Mammary epithelial cell (primary cell): ENCODE measurements at regions not wholly inside any gene's neighbourhood (a gene's known extent, or its start where the extent isn't known, plus 50 kb on each side); places are given as distances from the start of the nearest gene placed in this dataset.

ENCODE experiments used
- CTCF ChIP-seq, 2 donors: IDR thresholded peaks in 1 of 2; conservative IDR thresholded peaks in 1 of 2; 2 replicates each; pipeline ENCODE4 v1.5.1; 2011 to 2012; ENCODE audit warnings: inconsistent platforms in 2 of 2, low read length in 2 of 2, mild to moderate bottlenecking in 2 of 2, control low read depth in 1 of 2, low read depth in 1 of 2; ENCODE audit not compliant: insufficient read depth in 1 of 2; ENCODE audit errors: extremely low read depth in 1 of 2
- EZH2 ChIP-seq: IDR thresholded peaks from 2 replicates; pipeline ENCODE4 v1.6.1; 2012; ENCODE audit warnings: low read length, inconsistent platforms, borderline replicate concordance

GRCh38 chr18:73577365-73577764, 570.3 kb downstream of the FBXO15 start:
- TF ChIP-seq CTCF (conservative IDR thresholded peaks at IDR 0.05 in 1 of 2, IDR thresholded peaks at IDR 0.05 in 1 of 2; ENCODE audit: extremely low read depth in 1 of 2, insufficient read depth in 1 of 2, low read depth in 1 of 2, low read length in 2 of 2) (no peak), EZH2 (no peak)
